ENCODE measurements at regions not wholly inside any gene's neighbourhood (a gene's known extent, or its start where the extent isn't known, plus 50 kb on each side); places are given as distances from the start of the nearest gene placed in this dataset.

- TF ChIP-seq CTCF (IDR thresholded peaks at IDR 0.05) (no peak), POLR2A (IDR thresholded peaks at IDR 0.05) (no peak)
These were observed 254.4 kb upstream of the NCKAP5 start for GRCh38 chr2:133822517-133823225.

Data from right lobe of liver (tissue), 4 donors.